ENCODE measurements at regions not wholly inside any gene's neighbourhood (a gene's known extent, or its start where the extent isn't known, plus 50 kb on each side); places are given as distances from the start of the nearest gene placed in this dataset.

DNA sequence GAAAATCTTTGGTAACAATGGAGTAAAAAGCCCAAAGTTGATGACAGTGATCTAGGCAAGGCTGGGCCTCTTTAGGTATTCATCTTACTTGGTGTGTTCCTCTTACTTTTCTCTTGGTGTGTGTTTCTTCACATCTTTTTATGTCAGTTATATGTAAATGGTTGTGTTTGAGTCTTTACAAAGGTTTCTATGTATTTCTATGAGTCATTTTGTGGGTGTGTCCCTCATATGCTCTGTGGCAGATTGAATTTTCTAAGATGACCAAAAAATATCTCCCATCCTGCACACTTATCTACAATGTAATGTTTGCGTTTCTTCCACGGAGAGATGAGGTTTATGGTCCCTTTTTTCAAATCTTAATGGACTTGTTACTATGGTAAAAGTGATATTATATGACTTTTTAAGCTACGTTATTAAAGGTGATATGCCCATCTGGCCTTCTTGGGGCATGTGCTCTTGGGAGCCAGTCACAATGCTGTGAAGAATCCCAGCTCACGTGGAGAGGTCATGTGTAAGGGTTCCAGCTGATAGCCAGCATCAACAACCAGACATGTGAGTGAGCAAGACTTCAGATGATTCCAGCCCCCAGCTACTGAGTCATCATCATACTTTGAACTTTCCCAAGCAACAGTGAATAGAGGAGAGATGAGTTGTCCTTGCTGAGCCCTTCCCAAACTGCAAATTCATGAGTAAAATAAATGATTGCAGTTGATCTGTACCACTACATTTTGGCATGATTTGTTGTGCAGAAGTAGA is 126.9 kb downstream of the CBLL2 start:
- TF ChIP-seq POLR2AphosphoS5 (IDR thresholded peaks at IDR 0.05) (no peak), EP300 (IDR thresholded peaks at IDR 0.05) (no peak)
- TF ChIP-seq, protein P1, sequence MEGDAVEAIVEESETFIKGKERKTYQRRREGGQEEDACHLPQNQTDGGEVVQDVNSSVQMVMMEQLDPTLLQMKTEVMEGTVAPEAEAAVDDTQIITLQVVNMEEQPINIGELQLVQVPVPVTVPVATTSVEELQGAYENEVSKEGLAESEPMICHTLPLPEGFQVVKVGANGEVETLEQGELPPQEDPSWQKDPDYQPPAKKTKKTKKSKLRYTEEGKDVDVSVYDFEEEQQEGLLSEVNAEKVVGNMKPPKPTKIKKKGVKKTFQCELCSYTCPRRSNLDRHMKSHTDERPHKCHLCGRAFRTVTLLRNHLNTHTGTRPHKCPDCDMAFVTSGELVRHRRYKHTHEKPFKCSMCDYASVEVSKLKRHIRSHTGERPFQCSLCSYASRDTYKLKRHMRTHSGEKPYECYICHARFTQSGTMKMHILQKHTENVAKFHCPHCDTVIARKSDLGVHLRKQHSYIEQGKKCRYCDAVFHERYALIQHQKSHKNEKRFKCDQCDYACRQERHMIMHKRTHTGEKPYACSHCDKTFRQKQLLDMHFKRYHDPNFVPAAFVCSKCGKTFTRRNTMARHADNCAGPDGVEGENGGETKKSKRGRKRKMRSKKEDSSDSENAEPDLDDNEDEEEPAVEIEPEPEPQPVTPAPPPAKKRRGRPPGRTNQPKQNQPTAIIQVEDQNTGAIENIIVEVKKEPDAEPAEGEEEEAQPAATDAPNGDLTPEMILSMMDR (IDR thresholded peaks at IDR 0.05), result no peak

Measured in sigmoid colon (tissue), 4 donors.